ENCODE measurements at regions not wholly inside any gene's neighbourhood (a gene's known extent, or its start where the extent isn't known, plus 50 kb on each side); places are given as distances from the start of the nearest gene placed in this dataset.

GRCh38 chr2:6077585-6077984, 385.4 kb downstream of the SOX11 start:
- H3K79me2 ChIP-seq (ENCODE audit: insufficient read depth, low read length), result no peaks in the 10 kb centered on the region
- H3K27ac ChIP-seq (ENCODE audit: insufficient read length, low read depth, low read length), result no peak overlapping the region
- H2BK12ac ChIP-seq (ENCODE audit: insufficient read length, low read depth, low read length), result no peak overlapping the region
- Mint-ChIP-seq H3K36me3 (ENCODE audit: insufficient read depth in 1 of 3, low read depth in 3 of 3) (no peaks in the 10 kb centered on the region), H3K4me3 (no peak overlapping the region), H3K4me1 (peaks cover 24 to 42% of the 10 kb centered on the region in 2 experiments), H3K27ac (no peak overlapping the region), H3K9me3 (no peaks in the 10 kb centered on the region), H3K27me3 (ENCODE audit: low read depth) (no peaks in the 10 kb centered on the region)
- H4K5ac ChIP-seq (ENCODE audit: insufficient read length, low read depth, low read length), result no peak overlapping the region
- H4K8ac ChIP-seq (replicated peaks; ENCODE audit: insufficient read length, low read depth, low read length), result no peak overlapping the region
- H2AK5ac ChIP-seq (ENCODE audit: insufficient read length, low read length), result no peak overlapping the region
- DNase-seq, result no peak
- H4K91ac ChIP-seq (ENCODE audit: insufficient read length, low read depth, low read length), result no peak overlapping the region
- no peaks in the 10 kb centered on the region for H3K27me3 ChIP-seq (ENCODE audit: insufficient read depth, low read length)
- no peak overlapping the region for H2BK20ac ChIP-seq (ENCODE audit: low read depth, low read length, poor library complexity, severe bottlenecking)
- no peak overlapping the region for H2BK5ac ChIP-seq (ENCODE audit: insufficient read length, low read length)
- H2BK120ac ChIP-seq (ENCODE audit: low read depth, low read length, poor library complexity, severe bottlenecking), result no peak overlapping the region
- H3T11ph ChIP-seq (ENCODE audit: low read length), result no peak overlapping the region
- no peaks in the 10 kb centered on the region for H3K79me1 ChIP-seq (ENCODE audit: insufficient read depth, low read depth, low read length, poor library complexity, severe bottlenecking)
- no CpG with 5 or more reads among the region's 2 CpGs for WGBS (ENCODE audit: extremely low coverage, insufficient read length, low lambda C conversion rate)
- no peak overlapping the region for H2AFZ ChIP-seq (ENCODE audit: low read length)
- H2BK15ac ChIP-seq (ENCODE audit: low read depth, low read length), result no peak overlapping the region
- TF ChIP-seq CTCF (conservative IDR thresholded peaks at IDR 0.05), result no peak
- H3K18ac ChIP-seq (ENCODE audit: insufficient read length, low read depth, low read length), result no peak overlapping the region
- no peak overlapping the region for H3K9ac ChIP-seq (ENCODE audit: extremely low read depth, insufficient read length, low read length)
- no peaks in the 10 kb centered on the region for H3K23me2 ChIP-seq (ENCODE audit: insufficient read length, low read depth, low read length, poor library complexity, severe bottlenecking)
- H3K9me3 ChIP-seq (ENCODE audit: control insufficient read depth, low read depth, low read length), result no peaks in the 10 kb centered on the region
- no peak overlapping the region for H3K14ac ChIP-seq (ENCODE audit: insufficient read depth, low read length)
- H3K4me2 ChIP-seq (ENCODE audit: insufficient read depth, insufficient read length, low read length), result no peak overlapping the region
- H3K23ac ChIP-seq (ENCODE audit: insufficient read length, low read depth, low read length), result no peak overlapping the region
- no peaks in the 10 kb centered on the region for H4K20me1 ChIP-seq (ENCODE audit: control insufficient read depth, insufficient read depth, insufficient read length)
- no peak overlapping the region for H3K56ac ChIP-seq (ENCODE audit: insufficient read length, low read depth, low read length)
- no peak overlapping the region for H3K4ac ChIP-seq (ENCODE audit: low read depth, low read length)
- H3K4me1 ChIP-seq (ENCODE audit: insufficient read depth, low read length), result peaks cover 3% of the 10 kb centered on the region; the same call in 1 of the 2 replicates

Data from H9 (cell line).